ENCODE measurements at regions not wholly inside any gene's neighbourhood (a gene's known extent, or its start where the extent isn't known, plus 50 kb on each side); places are given as distances from the start of the nearest gene placed in this dataset.
"Not testable (repeated sequence)": the region's sequence is repeated elsewhere in the genome, so short reads cannot be mapped to it uniquely, and the experiment has no call there.

DNA sequence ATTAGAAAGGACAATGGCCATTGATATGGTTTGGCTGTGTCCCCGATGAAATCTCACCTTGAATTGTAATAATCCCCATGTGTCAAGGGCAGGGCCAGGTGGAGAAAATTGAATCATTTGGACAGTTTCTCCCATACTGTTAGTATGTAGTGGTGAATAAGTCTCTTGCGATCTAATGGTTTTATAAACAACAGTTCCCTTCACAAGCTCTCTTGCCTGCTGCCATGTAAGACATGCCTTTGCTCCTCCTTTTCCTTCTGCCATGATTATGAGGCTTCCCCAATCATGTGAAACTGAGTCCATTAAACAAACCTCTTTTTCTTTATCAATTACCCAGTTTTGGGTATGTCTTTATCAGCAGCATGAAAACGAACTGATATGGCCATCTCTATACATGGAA is 302.7 kb downstream of the SFMBT2 start:
- no peak for DNase-seq (ENCODE audit: low read depth)

DNA sequence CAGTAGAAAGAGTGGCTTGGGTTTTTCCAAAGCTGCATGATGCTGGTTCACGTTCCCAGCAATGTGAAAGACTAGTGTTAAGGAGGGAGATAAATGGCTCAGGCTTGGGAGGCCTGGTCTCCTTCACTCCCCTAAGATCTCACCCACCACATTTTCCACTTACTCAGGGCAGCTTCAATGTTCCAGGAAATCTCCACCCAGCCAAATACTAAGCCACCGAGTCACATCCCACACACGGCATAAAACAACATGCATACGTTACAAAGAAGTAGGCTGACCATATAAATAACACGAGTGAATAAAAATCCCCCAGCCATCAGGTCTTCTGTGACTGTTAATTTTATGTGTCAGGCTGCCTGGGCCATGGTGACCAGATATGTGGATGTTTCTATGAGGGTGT is 303.5 kb downstream of the SFMBT2 start:
- peak; percentile 5 for DNase-seq (ENCODE audit: low read depth)

DNA sequence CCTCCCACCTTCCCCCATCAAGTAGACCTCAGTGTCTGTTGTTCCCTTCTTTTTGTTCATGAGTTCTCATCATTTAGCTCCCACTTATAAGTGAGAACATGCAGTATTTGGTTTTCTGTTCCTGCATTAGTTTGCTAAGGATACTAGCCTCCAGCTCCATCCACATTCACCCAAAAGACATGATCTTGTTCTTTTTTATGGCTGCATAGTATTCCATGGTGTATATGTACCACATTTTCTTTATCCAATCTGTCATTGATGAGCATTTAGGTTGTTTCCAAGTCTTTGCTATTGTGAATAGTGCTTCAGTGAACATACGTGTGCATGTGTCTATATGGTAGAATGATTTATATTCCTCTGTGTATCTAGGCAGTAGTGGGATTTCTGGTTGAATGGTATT is 306.5 kb downstream of the SFMBT2 start:
- DNase-seq (ENCODE audit: low read depth) = not testable (repeated sequence)

DNA sequence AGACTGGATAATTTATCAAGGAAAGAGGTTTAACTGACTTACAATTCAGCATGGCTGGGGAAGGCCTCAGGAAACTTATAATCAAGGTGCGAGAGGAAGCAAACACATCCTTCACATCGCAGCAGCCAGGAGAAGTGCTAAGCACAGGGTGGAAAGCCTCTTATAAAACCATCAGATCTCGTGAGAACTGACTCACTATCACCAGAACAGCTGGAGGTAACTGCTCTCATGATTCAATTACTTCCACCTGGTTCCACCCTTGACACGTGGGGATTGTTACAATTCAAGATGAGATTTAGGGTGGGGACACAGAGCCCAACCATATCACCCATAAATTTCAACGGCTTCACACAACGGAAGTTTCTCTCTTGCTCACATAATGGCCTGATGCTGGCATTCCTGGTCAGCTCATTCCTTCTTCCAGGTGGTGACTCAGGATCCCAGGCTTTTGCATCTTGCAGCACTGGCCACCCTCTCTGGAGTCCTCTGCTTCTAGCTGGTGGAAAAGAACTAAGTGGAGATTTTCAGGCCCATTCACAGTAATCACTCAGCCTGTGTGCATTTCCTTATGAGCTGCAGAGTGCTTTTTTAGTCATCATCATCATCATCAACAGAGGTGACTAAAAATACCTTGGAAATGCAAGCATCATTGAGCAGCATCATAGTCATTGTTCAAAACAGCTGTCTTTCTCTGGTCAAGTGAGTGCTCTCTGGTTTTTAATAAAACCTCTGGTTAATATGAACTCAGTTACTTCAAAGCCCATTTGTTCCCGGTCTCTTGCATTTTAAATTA is 308.1 kb downstream of the SFMBT2 start:
- peak; percentile 48 for DNase-seq (ENCODE audit: low read depth)

DNA sequence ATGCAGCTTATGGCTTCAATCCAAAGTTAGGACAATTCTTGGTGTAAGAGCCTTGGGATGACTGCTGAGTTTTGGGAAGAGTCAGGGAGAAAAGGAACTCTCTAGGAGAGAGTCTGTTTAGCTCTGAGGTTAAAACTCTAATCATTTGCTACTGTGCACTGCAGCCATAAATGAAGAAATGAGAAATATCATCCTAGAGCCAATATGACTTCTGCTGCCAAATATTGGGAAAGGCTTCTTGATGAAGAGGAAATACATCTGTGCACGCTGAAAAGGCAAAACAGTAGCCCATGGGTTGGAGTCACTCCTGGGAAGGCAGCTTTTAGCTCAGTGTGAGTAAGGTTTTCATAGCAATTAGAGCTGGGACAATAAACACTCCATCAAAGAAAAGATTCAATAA is 308.8 kb downstream of the SFMBT2 start:
- no peak for DNase-seq (ENCODE audit: low read depth)

DNA sequence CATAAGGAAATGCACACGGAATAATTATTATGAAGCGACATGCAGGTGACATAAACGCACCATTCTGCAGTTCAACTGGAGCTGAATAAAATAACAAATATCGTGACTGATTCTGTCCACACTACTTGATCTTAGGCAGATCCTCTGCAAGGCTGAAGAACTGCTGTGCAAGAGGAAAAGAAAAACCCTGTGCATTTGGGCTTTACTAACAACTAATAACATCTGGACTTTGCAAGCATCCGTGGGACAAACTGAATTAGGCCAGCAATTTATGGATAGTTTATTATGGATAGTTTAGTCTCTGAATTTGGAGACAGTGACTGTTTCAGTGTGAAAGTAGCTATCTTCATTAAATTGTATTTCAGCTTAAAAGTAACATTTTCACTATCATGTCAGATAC is 309.4 kb downstream of the SFMBT2 start:
- DNase-seq (ENCODE audit: low read depth) = no peak

DNA sequence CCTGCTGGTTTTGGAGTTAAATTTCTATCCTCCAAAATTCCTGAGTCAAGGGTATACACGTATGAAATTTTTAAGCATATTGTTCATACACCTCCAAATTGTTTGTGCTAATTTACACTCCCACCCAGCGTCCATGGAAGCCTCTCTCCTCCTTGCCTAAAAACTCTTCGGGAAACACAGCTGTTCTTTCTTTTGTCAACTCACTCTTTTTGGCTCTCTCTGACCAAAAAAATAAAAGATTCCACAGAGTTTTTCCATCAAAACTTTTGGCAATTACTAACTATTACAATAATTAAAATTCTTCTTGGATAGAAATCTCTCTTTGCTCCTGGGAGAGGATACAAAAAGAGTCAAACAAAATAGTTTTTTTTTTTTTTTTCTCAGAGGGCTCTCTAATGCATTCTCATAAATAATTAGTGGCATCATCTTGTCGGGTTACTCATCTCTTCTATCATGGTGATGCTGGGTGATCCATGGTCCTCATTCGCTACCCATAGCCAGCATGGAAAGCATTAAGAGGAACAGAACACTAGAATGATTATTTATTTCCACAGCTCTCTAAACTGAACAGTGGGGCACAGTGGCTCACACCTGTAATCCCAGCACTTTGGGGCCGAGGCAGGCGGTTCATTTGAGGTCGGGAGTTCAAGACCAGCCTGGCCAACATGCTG is 310.7 kb downstream of the SFMBT2 start:
- no peak for DNase-seq (ENCODE audit: low read depth)

DNA sequence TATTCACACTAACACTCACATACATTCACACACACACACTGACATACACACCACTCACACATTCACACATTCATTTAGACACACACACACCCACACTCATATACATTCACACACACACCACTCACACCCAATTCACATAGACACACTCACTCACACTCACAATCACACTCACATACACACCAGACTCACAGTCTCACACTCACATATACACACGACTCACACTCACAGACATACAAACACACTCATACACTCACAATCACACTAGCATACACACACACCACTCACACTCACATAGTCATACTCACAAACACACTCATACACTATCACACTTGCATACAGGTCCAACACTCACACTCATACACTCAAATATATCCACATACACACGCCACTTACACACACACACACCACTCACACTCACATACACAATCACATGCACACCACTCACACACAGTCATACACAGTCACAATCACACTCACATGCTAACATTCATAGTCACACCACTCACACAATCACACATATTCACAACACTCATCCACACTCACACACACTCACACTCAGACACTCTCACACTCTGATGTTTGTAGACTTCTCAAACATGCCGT is 312.6 kb downstream of the SFMBT2 start:
- no peak for DNase-seq (ENCODE audit: low read depth)

DNA sequence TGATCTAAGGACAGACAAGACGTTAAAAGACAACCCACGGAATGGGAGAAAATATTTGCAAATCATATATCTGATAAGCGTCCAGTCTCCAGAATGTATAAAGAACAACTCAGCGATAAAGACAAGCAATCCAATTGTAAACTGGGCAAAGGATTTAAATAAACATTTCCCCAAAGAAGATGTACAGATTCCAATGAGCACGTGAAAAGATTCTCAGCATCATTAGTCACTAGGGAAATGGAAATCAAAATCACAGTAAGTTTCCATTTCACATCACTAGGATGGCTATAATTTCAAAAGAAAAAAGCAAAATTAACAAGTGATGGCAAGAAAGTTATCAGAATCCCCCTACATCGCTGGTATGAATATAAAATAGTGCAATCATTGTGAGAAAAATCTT is 316.1 kb downstream of the SFMBT2 start:
- DNase-seq (ENCODE audit: low read depth) = no peak

DNA sequence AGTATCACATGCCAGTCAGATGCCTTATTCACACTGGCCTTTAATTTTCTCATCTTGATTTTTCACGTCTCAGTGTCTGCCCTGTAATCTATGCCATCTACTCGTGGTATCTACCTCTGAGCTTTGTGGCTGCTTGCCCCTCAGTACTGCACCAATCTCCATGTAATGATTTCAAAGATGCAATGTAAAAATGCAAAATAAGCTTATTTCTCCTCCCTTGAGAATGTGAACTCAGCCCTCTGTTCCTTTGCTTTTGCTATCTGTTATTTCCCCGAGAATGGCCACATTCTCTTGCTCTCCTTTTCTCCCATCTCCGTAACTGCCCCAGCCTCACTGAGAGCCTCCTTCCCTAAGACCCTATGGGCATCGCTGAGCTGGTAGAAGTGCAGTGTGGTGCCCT is 317.5 kb downstream of the SFMBT2 start:
- DNase-seq (ENCODE audit: low read depth) = no peak

DNA sequence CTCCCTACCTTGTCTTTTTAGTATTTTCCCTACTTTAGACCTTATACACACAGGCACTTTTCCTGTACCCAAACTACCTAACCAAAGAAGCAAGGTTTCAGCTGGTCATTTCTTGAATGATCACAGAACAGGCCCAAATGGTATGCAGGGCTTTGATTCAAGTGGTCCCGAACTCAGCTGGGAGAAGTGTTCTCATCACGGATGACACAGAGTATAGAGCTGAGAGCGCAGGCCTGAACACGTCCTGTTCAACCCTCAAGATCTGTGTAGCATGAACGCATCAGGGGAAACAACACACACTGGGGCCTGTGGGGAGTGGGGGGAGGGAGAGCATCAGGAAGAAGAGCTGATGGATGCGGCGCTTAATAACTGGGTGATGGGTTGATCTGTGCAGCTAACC is 318.2 kb downstream of the SFMBT2 start:
- DNase-seq (ENCODE audit: low read depth) = no peak

DNA sequence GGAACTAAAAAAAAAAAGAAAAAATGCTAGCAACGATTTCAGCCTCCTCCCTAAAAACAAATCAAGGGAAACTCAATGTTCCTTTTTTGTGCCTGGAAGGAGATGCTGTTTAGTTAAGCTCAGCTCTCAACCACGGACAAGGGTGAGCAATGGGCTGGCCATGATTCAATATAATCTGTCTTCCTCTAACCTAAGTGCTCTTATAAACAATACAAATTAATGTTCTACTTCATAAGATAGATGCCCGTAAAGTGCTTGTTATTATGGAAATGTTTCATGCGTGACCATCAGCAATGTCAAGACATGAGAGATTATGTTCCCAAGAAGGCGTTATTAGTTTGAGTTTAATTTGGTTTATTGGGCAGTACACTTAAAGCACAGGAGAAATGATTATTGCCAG is 320.3 kb downstream of the SFMBT2 start:
- peak; percentile 34 for DNase-seq (ENCODE audit: low read depth)

DNA sequence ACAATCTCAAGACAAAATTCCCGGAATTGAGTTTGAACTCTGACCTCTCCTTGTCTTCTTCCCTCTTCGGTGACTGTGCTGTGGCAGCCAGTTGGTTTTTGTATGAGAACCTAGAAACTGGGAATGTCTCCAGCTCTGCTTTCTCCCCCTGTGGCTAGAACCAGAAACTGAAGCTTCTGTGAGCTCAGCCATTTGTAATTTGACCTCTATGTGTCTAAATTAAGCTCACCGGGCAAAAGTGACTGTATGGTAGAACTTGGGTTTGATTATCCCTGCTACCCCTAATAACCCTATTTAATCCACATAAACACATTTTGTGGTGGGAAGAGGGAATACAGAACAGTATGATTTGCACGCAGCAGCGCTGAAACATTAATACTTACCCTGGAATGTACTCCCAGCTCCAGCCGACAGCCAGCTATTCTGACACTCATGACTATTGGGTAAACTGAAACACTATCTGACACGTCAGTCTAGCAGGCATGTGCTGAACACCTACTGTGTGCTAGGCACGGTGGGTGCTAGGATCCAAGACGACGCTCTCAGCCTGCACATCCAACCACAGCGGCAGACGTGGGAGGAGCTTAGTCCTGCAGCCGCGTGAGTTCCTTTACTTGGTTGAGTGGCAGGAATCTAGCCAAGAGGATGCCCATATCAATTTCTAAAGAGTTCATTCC is 324.8 kb downstream of the SFMBT2 start:
- DNase-seq (ENCODE audit: low read depth) = peak; percentile 74

DNA sequence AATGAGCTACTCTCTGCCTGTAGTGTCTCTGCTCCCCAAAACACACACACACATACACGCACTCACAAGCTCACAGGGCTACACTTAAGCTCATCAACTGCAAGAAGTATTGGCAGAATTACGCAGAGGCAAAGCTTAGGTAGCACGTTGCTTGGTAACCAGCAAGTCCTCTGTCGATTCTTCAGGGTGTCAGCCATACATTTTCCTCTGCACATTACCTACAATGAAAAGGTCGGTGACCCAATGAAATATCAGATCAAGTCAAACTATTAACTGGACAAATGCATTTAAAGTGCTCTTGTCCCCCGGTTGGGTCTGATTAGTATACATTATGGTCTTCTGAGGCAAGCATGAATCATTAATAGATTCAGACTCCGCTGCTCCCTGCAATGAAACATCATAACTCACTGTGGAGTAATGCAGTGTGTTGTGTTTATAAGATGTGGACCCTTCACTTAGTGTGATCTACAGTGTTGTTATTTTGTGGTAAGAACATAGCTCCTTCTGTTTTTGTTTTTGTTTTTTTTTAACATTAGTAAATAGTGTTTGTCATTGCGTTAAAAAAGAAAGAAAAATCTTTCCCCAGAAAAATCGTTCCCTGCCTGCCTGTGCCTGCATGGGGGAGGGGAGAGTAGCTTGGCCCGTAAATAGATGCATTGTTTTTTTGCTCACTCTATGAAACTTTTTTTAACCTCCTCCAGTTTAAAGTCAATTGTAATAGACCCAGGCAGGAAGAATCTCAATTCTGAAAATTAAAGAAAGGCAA is 325.5 kb downstream of the SFMBT2 start:
- peak; percentile 30 for DNase-seq (ENCODE audit: low read depth)

DNA sequence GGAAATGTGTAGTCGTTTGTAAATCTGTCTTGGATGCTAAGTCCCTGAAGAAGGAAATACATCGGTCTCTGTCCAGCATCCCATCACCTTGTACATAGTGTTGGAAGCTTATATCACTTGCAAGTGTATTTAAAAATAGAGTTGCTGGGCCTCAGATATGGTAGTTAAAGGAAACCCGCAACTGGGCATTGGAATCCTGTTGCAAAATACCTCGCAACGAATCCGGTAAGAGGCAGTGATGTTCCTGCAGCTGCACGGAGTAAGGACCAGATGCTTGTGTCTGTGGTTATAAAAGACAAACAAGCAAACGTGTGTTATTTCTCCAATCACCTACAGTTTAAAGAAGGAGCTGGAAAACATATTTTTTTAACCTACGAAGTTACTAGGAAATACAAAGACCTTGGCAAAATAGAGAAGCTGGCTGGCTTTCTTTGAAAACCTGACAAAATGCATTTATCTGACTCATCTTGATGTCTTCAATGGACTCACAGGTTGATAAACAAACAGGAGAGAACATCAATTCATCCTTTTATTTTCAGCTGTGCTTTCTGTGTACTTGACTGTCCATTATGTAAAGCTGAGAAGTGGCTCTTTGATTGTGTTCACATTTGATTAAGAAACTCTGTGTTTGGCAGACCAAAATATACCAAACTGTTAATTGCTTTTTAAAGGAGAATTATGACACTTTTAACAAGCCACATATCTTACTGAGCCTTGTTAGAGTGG is 326.4 kb downstream of the SFMBT2 start:
- DNase-seq (ENCODE audit: low read depth) = no peak

DNA sequence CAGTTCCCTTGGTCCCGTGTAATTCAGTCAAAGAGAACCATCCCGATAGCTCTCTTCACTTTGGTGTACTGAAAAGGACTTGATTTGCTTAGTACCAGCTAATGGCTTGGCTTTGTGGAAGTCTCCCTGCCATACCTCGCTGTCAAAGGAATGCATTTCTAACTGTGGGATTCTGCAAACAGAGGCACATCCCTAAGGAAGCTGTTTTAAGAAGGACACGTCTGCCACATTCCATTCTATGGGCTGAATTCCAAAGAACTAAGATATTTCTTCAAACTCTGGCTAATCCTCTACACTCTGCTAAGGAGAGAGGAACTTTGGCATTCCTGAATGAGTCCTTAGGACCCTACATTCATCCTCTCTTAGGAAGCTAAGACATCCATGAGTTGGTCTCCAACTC is 327.9 kb downstream of the SFMBT2 start:
- no peak for DNase-seq (ENCODE audit: low read depth)

DNA sequence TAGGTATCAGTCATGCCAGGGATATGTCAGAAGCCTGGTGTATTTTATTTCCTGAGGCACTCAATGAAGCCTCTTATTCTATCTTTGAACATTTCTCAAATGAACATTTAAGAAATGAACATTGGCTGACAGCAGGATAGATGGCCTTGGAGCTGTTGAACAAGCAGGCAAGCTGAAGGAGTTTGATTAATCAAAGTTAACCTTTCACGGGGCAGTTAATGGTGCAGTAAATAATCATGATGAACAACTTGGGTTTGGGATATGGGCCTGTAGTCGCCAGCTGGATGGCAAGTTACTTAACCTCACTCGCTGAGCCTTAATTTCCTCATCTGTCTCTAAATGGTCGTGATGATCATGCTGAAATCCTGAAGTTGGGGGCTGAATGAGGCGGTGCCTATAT is 333.0 kb downstream of the SFMBT2 start:
- no peak for DNase-seq (ENCODE audit: low read depth)

DNA sequence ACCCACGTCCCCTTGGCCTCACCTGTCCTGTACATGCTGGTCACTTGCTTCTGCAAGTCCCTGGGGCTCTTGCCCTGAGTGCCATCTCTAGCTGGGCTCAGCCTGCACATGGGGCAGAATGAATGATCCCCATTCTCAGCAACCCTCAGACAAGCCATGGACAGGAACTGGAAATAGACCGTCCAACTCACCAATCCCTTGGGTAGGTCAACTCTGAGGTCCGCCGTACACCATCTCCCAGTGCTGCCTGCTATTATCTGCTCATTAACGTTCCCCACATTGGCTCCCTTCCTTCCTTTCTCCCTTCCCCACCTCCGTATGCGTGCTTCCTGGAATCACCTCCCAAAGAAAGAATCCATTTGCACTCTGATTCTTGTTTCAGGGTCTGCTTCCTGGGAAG is 335.0 kb downstream of the SFMBT2 start:
- DNase-seq (ENCODE audit: low read depth) = no peak

DNA sequence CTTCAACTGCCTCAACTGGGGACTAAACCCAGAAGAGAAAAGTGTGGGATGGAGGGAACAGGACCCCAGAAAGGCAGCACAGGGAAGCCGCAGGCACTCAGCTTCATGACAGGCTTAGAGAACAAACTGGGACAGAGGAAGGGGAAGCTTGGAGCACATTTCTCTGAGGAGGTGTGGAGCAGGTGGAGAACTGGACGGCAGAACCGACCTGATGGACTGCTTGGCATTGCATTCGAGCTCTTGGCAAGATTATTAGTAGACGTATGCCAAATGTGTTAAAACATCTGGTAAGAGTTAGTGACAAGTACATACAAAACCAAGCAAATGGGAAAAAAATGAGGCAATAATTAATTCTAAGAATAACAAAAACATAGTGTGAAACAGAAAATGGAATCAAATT is 335.7 kb downstream of the SFMBT2 start:
- no peak for DNase-seq (ENCODE audit: low read depth)

DNA sequence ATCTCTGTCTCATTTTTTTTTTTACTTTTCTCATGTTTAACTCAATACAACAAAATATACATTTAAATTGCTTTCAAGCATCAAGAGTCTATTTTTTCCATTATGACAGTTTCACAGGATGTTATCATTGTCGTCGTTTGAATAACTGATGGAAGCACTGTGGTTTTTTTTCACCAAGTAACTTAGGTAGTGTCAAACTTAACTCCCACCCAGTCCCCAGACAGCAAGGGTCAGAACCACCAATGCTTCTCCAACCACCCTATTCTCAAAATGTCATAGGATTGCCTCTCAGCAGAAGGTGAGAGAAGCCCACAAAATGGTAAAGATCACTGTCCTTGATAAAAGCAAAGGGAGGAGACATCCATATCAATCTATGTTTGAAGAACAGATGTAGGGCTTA is 339.4 kb downstream of the SFMBT2 start:
- DNase-seq (ENCODE audit: low read depth) = no peak

DNA sequence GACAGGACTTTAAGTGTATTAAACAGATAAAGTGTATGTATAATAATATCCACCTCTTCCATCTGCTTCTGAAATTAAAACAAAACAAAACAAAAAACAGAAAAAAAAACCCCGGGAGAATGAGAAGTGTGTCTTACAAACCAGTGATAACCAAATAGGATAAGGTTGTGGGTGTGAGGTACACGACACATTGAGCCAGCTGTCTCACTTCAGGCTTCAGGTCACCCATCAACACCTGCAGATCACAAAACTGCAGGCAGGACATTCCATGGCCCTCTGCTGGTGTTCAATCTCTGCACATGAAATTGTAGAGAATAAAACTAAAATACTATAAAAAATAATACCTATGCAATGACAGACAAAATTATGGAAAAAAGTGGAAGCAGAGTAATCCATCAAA is 339.9 kb downstream of the SFMBT2 start:
- DNase-seq (ENCODE audit: low read depth) = no peak

Data from M059J (cell line).